PFSK-1 (cell line): ENCODE measurements at regions not wholly inside any gene's neighbourhood (a gene's known extent, or its start where the extent isn't known, plus 50 kb on each side); places are given as distances from the start of the nearest gene placed in this dataset.

Experiments used
- FOXP2 ChIP-seq: optimal IDR thresholded peaks from 2 replicates; pipeline ENCODE3; 2011; ENCODE audit warnings: borderline replicate concordance, control low read depth, inconsistent platforms; ENCODE audit not compliant: insufficient read depth; ENCODE audit errors: extremely low read length, extremely low read depth
- POLR2AphosphoS5 ChIP-seq: IDR thresholded peaks from 2 replicates; pipeline ENCODE4 v1.6.1; 2012; ENCODE audit warnings: low read depth, mild to moderate bottlenecking, control low read depth, low read length, moderate library complexity
- SIN3A ChIP-seq: IDR thresholded peaks from 2 replicates; pipeline ENCODE4 v1.6.1; 2012; ENCODE audit warnings: mild to moderate bottlenecking, low read length, moderate library complexity, borderline replicate concordance; ENCODE audit not compliant: insufficient read depth
- TAF1 ChIP-seq: IDR thresholded peaks from 2 replicates; pipeline ENCODE4 v1.6.1; 2012; ENCODE audit warnings: low read length, control low read depth, borderline replicate concordance; ENCODE audit not compliant: insufficient read depth
- TF ChIP-seq, protein P1 (sequence below), 2 experiments: IDR thresholded peaks; 2 replicates each; pipeline versions ENCODE4 v1.6.1 to v1.8.0; 2011 to 2012; ENCODE audit warnings: low read depth in 2 of 2, low read length in 2 of 2, control low read depth in 1 of 2, inconsistent platforms in 1 of 2, mild to moderate bottlenecking in 1 of 2, moderate library complexity in 1 of 2; ENCODE audit not compliant: insufficient read depth in 1 of 2

DNA sequence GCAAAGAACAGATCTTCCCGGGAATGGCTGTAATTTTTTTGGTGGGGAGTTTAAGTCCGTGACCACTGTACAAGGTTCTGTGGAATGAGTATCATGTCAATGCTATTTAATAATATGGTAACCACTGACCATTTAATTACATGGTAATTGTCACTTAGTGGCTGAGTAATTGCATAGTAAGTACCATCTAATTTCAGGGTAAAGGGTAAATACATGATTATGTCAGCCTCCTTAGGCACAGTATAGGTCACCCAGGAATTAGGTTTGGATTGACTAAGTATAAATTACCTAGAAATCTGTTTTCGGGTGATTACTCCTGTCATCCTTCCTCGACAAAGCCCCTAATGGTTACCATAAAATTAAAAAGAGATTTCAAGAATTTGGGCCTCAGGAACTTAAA, 120.1 kb upstream of the AGBL1 start:
- TF ChIP-seq FOXP2 (no peak), SIN3A (no peak), TAF1 (no peak), POLR2AphosphoS5 (no peak)
- TF ChIP-seq, protein P1, sequence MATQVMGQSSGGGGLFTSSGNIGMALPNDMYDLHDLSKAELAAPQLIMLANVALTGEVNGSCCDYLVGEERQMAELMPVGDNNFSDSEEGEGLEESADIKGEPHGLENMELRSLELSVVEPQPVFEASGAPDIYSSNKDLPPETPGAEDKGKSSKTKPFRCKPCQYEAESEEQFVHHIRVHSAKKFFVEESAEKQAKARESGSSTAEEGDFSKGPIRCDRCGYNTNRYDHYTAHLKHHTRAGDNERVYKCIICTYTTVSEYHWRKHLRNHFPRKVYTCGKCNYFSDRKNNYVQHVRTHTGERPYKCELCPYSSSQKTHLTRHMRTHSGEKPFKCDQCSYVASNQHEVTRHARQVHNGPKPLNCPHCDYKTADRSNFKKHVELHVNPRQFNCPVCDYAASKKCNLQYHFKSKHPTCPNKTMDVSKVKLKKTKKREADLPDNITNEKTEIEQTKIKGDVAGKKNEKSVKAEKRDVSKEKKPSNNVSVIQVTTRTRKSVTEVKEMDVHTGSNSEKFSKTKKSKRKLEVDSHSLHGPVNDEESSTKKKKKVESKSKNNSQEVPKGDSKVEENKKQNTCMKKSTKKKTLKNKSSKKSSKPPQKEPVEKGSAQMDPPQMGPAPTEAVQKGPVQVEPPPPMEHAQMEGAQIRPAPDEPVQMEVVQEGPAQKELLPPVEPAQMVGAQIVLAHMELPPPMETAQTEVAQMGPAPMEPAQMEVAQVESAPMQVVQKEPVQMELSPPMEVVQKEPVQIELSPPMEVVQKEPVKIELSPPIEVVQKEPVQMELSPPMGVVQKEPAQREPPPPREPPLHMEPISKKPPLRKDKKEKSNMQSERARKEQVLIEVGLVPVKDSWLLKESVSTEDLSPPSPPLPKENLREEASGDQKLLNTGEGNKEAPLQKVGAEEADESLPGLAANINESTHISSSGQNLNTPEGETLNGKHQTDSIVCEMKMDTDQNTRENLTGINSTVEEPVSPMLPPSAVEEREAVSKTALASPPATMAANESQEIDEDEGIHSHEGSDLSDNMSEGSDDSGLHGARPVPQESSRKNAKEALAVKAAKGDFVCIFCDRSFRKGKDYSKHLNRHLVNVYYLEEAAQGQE (IDR thresholded peaks at IDR 0.05; ENCODE audit: insufficient read depth in 1 of 2, low read depth in 2 of 2, low read length in 2 of 2) = no peak

DNA sequence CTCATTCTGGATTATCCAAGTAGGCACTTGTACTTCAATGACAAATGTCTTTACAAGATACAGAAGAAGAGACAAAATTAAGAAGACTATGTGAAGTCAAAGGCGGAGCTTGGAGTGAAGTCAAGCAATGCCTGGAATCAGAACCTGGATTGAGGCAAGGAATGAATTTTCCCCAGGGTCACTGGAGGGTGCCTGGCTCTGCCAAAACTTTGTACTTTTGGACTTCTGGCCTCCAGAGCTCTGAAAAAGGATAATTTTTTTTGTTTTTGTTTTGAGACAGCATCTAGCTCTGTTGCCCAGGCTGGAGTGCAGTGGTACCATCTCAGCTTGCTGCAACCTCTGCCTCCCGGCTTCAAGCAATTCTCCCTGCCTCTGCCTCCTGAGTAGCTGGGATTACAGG, 119.3 kb upstream of the AGBL1 start:
- no peak for TF ChIP-seq TAF1
- TF ChIP-seq, protein P1 (IDR thresholded peaks at IDR 0.05; ENCODE audit: insufficient read depth in 1 of 2, low read depth in 2 of 2, low read length in 2 of 2) = no peak
- TF ChIP-seq FOXP2 = no peak
- no peak for TF ChIP-seq SIN3A
- TF ChIP-seq POLR2AphosphoS5 = no peak

DNA sequence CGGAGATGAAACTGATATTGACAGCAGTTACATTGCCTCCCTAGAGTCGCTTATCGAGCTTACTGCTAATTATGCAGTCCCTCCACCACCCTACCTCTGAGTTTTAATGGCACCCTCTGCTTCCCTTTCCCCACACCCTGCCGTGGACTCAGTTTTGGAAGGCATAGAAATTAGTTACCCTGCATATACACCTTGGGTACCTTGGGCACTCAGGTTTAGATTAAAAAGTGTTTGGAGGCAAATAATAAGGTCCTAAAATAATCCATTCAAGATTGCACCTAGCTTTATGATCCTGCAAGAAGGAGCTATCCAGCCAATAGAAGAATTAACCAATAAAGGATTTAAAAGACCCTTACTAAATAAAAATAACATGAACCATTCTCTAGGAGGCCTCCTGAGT, 117.8 kb upstream of the AGBL1 start:
- TF ChIP-seq SIN3A = no peak
- TF ChIP-seq TAF1 = no peak
- TF ChIP-seq, protein P1 (IDR thresholded peaks at IDR 0.05; ENCODE audit: insufficient read depth in 1 of 2, low read depth in 2 of 2, low read length in 2 of 2) = no peak
- TF ChIP-seq FOXP2 = no peak
- TF ChIP-seq POLR2AphosphoS5 = no peak

DNA sequence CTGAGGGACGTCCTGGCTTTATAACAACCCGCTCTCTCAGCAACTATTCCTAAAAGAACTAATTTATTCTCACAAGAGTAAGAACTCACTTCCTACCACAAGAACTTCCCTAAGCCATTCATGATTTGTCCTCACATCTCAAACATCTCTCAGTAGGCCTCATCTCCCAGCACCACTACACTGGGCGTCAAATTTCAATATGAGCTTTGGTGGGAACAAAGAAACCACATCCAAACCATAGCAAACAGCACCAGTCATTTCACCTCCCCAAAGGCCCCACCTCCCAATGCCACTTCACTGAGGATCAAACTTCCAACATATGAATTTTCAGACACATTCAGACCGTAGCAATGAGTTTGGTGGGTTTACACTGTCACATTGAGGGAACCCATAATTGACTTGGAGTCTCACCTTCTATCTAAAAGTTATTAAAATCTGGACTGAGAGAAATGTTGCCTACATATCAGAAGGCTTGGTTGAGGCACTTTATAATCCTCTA, 116.4 kb upstream of the AGBL1 start:
- TF ChIP-seq, protein P1 (IDR thresholded peaks at IDR 0.05; ENCODE audit: insufficient read depth in 1 of 2, low read depth in 2 of 2, low read length in 2 of 2) = no peak
- no peak for TF ChIP-seq FOXP2
- no peak for TF ChIP-seq SIN3A
- no peak for TF ChIP-seq POLR2AphosphoS5
- no peak for TF ChIP-seq TAF1

GRCh38 chr15:85964471-85964870, 115.2 kb upstream of the AGBL1 start:
- TF ChIP-seq, protein P1 (IDR thresholded peaks at IDR 0.05; ENCODE audit: insufficient read depth in 1 of 2, low read depth in 2 of 2, low read length in 2 of 2) = no peak
- TF ChIP-seq TAF1 (no peak), POLR2AphosphoS5 (no peak), SIN3A (no peak), FOXP2 (no peak)
